NCI-H226 (cell line): ENCODE measurements at regions not wholly inside any gene's neighbourhood (a gene's known extent, or its start where the extent isn't known, plus 50 kb on each side); places are given as distances from the start of the nearest gene placed in this dataset.

Source experiments
- DNase-seq: peaks from one replicate; pipeline ENCODE4 v3.0.0-alpha.2; 2015

DNA sequence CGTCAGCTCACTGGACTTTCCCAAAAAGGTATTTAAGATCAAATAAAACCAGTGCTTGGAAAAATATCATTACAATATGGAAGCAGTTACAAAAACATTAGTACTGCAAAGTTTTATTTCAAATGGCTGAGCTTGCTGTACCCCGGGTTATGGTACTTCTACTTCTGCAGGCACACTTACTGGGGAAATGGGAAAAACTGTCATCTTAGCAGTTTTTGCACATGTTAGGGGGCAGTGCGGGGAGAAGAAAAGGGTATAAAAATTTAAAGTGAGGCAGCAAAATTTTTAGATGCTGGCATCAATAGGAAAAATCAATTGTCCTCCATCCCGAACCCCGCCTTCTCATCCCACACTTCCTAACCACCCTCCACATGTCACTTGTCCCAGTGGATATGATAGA is 133.4 kb downstream of the ATG4C start:
- no peak for DNase-seq

DNA sequence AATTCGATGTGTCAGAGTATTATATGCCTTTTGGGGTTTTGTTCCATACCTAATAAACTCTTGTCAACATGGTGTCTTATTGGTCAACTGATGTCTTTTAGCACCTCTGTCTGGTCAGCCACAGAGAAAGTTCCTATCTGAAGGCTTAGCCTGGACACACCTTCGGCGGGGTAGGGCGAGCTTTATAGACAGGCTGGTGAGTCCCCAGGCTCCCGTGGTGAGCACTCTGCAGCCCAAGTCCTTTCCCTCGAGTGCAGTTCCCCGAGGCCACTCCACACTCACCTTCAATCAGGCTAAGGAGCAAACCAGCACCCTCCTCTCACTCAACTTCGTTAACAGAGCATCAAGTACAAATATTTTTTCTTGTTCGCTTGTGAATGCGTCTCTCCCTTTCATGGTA is 133.9 kb downstream of the ATG4C start:
- DNase-seq: no peak

DNA sequence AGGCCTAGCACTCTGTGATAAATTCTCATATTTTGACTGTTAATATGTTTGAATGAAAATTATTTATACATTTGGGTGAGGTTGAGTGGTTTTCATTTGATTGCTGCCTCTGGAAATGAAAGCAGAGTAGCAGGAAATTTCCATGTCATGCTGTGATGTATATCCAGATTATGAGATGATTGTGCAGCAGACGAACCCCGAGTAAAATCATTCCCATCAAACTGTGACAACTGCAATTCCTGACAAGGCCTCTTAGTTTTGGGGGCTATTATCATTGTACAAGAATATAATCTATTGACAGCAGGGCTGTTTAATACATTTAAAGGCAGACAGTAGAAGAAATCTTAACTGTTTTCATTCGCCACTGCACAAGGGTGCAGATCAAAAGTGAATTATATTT is 134.8 kb downstream of the ATG4C start:
- no peak for DNase-seq

GRCh38 chr1:62922006-62922405 is 138.1 kb downstream of the ATG4C start:
- DNase-seq: no peak

- DNase-seq: no peak
Observed at GRCh38 chr1:62924983-62925790, 141.3 kb downstream of the ATG4C start.

DNA sequence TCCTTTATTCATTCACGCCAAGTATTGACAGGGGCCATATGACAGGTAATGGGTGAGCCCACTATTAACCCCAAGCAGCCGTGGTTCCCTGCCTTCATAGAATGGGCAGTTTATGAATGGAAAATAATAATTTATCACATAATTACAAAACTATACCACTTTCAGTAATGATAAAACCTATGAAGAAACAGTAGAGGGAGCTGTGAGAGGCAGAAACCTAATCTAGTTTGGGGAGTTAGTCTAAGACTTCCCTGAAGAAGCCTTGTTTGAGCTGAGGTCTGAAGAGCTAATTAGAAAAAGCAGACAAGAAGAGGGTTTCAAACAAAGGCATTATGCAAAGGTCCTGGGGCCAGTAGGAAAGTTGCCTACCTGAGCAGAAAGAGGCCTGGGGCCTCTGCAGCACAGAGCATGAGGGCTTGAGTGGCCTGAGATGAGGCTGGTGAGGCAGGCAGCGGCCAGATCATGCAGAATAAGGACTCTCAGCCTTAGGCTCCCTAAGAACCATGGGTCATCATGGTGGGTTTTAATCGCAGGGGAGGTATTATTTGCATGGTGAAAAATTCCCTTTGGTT is 142.8 kb downstream of the ATG4C start:
- DNase-seq: no peak

GRCh38 chr1:62928885-62929284 is 145.0 kb downstream of the ATG4C start:
- DNase-seq: no peak

- no peak for DNase-seq
Observed at GRCh38 chr1:62937634-62938296, 153.8 kb downstream of the ATG4C start.

- no peak for DNase-seq
Observed at GRCh38 chr1:62941780-62942179, 157.8 kb downstream of the ATG4C start.

DNA sequence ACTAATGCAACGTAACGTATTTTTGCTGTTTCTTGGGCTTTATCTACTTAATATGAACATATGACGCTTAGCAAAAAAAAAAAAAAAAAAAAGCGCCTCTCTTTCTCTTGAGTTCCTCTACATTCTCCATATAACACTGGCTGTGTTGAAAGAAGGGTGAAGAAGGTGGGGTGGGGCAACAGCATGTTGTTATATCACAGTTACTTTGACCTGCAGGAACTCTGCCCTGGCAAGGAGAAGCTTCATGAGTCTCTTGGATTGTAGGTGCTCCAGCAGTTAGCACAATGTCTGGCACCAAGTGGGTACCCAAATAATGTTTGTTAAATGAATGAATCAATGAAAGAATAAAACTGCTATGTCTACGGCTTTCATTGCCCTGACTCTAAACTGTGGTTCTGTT is 162.6 kb downstream of the ATG4C start:
- no peak for DNase-seq

DNA sequence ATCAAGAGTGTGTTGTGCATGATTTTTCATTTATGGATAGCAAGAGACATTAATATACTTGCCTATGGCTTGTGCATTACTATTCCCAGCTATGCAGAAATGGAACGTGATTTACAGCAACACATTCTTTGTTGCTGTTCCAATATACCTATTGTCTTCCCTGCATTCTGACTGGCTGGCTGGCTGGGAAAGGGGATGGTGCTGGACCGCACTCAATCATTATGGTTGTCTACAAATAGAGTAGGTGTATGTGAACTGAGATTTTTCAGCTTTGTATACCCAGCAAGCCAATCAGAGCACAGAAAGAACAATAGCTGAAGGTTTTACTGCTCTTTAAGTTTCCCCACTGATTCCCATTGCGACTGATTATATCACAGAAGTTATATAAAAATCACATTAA is 167.5 kb downstream of the ATG4C start:
- DNase-seq: no peak

- no peak for DNase-seq
Observed at GRCh38 chr1:62952596-62952995, 168.7 kb downstream of the ATG4C start.

DNA sequence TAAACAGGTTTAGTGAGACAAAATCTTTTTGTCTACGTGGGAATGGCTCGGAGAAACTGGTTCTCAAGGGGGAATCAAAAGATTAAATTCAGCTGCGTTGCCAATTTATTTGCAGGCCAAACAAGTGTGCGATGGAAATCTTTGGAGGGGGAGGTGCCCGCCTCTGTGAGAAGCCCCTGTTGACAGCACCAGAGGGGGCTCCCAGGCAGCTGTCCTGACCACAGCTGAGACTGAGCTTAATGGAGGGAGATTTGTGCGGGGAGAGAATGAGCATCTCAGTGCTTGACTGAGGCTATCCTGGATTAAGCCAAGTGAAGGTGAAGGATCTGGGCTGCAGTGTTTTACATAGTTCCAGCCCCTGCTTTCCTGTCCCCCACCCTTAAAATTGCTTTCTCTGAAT is 169.7 kb downstream of the ATG4C start:
- DNase-seq: no peak

- DNase-seq: no peak
Observed at GRCh38 chr1:62954758-62955157, 170.8 kb downstream of the ATG4C start.

- no peak for DNase-seq
Observed at GRCh38 chr1:62955666-62956065, 171.7 kb downstream of the ATG4C start.

GRCh38 chr1:62962014-62962812 is 178.3 kb downstream of the ATG4C start:
- DNase-seq: no peak

DNA sequence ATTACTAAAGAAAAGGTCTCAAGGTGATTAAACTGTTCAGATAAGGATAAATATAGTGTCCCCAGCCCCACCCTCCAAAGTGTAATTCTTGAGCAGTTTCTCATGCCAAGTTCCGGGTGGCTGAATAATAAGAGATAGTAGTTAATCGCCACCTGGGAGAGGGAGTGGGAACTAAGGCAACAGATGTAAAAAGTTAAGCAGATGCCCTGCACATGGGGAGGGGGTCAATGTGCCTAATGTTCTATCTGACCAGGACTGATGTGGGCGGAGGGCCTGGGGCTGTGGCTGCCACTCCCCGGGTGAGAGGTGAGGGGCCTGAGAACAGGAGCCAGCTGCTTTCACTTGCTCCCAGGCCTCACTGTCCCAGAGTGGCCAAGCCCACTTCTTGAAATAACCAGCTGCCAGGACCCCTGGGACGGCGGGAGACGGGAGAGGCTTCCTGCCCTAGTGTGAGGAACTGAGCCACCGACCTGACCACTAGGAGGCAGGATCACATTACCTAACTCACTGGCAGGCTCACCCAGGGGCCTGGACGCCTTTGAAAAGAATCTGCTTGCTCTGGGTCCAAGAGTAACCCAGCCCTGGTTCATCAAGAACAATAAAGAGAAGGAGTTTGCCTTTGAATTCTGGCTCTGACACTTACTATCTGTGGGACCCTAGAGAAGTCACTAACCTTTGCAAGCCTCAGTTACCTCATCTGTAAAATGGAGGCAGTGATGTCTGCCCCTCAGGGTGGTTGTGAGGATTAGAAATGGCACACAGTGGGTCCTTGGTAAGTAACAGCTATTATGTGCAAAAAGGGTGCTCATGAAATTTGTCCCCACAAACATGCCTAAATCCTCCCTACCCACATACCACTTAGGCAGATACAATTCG is 179.2 kb downstream of the ATG4C start:
- no peak for DNase-seq

GRCh38 chr1:62964141-62964540 is 180.2 kb downstream of the ATG4C start:
- no peak for DNase-seq

DNA sequence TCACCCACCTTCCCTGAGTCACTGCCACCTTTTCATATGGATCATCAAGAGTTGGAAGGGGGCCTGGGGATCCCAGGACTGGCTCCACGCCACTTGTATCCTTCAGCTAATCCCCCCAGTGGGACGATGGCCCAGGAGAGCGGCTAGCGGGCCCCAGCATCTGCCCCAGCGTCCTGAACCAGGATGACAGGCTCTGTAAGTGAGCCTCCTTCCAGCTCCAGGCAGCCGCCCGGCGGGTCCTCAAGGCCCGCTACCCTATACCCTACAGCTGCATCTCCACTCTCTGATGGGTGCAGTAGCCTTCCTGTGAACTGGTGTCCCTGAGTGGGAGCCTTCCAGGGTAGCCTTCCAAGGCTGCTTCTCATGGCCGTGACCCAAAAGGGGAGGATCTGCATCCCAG is 183.1 kb downstream of the ATG4C start:
- DNase-seq: no peak

DNA sequence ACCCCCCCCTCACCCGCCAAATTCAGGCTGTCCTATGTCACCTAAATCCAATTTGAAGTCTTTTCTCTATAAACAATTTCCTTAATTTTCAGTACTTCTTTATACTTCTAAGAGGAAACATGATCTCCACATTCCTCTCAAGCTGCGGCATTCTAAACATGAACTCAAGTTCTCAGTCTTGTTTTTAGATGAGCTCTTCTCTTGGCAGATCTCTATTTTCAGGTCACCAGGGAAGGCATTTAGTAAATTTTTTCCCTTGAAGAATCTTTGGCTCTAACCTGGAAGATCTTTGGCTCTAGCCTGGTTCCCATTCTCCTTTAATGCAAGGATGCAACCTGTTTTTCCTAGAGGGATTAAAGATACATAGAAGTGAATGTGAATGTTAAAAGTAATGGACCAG is 193.4 kb downstream of the ATG4C start:
- no peak for DNase-seq

GRCh38 chr1:62978741-62979140 is 194.8 kb downstream of the ATG4C start:
- no peak for DNase-seq

DNA sequence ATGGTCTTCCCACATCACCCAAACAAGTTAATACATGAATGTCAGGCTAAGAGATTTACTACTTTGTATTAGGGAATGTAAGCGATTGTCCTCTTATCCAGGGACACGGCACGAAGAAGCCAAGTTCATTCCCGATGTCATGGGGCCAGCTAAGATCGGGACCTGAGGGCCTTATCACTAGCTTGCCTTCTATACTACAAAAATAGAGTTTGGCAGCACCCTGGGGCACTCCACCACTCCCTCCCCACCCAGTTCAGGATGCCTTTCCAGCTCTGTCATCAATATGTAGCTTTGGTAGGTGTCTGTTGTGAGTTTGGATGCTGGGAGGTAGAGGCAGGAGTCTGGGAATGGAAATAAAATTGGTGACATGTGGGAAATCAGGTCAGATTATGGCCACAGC is 197.5 kb downstream of the ATG4C start:
- DNase-seq: no peak
